ENCODE measurements at regions not wholly inside any gene's neighbourhood (a gene's known extent, or its start where the extent isn't known, plus 50 kb on each side); places are given as distances from the start of the nearest gene placed in this dataset.
A peak's percentile ranks its signal among the peaks of the same experiment; 100 is the strongest.
"Not testable (repeated sequence)": the region's sequence is repeated elsewhere in the genome, so short reads cannot be mapped to it uniquely, and the experiment has no call there.

DNA sequence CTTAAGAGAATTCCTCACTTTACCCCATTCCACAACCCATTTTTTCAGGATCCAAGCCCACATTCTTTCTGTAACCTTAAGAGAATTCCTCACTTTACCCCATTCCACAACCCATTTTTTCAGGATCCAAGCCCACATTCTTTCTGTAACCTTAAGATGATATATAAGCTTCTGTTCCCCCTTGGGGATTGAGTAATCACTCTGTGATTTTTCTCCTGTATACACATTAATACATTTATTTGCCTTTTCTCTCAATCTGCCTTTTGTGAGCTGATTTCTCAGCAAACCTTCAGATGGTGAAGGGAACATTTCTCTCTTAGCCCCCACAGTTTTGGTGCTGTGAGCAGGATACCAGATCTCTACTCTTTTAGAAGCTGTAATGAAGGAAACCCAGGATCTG, 494.1 kb downstream of the TMEM135 start:
- intact Hi-C loops (cut with DNase I); DNase-seq (ENCODE audit: missing footprints); ATAC-seq: not testable (repeated sequence)

DNA sequence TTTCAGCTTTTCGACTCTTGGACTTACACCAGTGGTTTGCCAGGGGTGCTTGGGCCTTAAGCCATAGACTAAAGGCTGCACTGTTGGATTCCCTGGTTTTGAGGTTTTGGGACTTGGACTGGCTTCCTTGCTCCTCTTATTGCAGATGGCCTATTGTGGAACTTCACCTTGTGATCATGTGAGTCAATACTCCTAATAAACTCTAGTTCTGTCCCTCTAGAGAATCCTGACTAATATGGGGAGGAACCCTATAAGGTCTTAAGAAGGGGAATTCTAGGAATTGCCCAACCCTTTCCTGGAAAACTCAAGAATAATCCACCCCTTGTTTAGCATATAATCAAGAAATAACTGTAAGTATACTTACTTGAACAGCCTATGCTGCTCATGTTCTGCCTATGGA, 491.8 kb downstream of the TMEM135 start:
- no peak for DNase-seq (ENCODE audit: missing footprints)
- no peak for ATAC-seq
- intact Hi-C loops (cut with DNase I) = no loop called here

DNA sequence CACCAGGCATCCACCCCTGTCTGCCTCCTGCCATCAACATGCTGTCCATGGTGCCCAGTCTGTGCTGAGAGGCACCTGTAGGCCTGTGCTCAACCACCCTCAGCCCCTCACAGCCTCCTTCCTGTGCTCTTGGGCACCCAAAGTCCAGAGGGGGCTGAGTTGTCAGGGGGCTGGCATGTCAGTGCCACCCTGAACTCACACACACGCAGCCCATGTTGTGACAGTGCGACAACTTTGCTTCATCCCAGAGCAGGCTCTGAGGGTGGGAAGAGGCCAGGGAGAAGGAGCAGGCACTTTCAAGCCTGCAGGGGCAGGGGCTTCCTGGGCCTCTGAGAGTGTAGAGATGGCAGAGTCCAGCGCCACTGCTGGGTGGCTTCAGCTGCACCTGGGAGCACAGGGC, 491.0 kb downstream of the TMEM135 start:
- no peak for DNase-seq (ENCODE audit: missing footprints)
- intact Hi-C loops (cut with DNase I) = no loop called here
- peak; percentile 13 for ATAC-seq

DNA sequence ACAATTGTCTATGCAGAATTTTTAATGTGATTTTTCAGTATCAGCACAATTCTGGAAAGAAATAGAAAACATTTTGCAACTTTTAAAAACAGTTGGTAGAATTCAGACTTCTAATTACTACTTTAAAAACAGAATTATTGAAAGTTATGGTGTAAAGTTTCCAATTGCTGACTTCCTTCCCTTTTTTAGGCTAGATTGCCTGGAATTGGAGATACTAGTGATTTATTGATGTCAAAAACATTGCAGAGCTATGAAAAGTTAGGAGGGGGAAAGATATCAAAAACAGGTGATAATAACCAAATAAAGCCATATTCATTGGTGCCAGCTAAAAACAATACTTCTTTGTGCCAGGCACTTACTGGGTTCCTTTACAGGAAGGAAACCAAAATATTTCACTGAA, 485.5 kb downstream of the TMEM135 start:
- no peak for ATAC-seq
- no peak for DNase-seq (ENCODE audit: missing footprints)
- intact Hi-C loops (cut with DNase I) = no loop called here

DNA sequence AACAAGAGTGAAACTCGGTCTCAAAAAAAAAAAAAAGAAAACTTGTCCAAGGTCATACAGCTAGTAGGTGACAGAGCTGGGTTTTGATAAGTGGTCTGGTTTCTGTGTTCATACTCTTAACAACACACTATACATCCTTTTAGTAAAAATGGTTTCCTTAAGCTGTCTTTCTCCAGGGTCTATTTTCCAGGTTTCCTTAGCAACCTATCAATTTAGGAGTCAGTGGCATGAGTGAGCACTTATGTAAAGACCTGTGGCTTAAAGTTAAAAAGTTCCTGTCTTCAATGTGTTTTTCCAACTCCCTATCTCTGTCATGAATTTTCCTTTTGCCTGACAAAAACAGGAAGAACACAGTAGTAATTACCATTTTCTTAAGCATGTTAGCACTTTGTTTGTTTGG, 480.5 kb downstream of the TMEM135 start:
- intact Hi-C loops (cut with DNase I) = no loop called here
- DNase-seq (ENCODE audit: missing footprints) = no peak
- no peak for ATAC-seq

DNA sequence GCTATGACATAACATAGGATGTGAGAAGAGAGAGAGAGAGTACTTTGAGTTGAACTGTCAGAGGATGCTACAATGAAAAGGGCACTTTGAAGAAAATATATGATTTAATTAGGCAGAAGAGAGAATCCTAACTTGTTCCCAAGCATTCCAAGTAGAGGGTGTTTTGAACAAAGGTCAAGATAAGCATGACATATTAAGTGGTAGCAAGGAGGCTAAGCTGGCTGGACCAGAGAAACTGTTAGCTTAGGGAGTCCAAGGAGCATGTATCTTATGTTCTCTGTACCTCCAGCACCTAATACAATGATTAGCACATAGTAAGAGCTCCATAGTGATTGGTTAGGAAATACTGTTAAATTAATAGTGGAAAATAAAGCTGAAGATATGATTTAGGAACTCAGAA, 479.6 kb downstream of the TMEM135 start:
- intact Hi-C loops (cut with DNase I) = no loop called here
- no peak for DNase-seq (ENCODE audit: missing footprints)
- no peak for ATAC-seq

DNA sequence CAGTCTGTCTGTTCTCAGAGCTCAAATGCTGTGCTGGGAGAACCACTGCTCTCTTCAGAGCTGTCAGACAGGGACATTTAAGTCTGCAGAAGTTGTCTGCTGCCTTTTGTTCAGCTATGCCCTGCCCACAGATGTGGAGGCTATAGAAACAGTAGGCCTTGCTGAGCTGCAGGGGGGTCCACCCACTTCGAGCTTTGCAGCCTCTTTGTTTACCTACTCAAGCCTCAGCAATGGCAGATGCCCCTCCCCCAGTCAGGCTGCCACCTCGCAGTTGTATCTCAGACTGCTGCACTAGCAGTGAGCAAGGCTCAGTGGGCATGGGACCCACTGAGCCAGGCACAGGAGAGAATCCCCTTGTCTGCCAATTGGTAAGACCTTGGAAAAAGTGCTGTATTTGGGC, 470.0 kb downstream of the TMEM135 start:
- ATAC-seq; DNase-seq (ENCODE audit: missing footprints); intact Hi-C loops (cut with DNase I): not testable (repeated sequence)

DNA sequence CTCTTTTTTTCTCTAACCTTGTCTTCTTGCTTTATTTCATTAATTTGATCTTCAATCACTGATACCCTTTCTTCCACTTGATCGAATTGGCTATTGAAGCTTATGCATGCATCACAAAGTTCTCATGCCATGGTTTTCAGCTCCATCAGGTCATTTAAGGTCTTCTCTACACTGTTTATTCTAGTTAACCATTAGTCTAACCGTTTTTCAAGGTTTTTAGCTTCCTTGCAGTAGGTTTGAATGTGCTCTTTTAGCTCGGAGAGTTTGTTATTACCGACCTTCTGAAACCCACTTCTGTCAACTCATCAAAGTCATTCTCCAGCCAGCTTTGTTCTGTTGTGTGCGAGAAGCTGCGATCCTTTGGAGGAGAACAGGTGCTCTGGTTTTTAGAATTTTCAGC, 469.2 kb downstream of the TMEM135 start:
- ATAC-seq; intact Hi-C loops (cut with DNase I); DNase-seq (ENCODE audit: missing footprints): not testable (repeated sequence)

DNA sequence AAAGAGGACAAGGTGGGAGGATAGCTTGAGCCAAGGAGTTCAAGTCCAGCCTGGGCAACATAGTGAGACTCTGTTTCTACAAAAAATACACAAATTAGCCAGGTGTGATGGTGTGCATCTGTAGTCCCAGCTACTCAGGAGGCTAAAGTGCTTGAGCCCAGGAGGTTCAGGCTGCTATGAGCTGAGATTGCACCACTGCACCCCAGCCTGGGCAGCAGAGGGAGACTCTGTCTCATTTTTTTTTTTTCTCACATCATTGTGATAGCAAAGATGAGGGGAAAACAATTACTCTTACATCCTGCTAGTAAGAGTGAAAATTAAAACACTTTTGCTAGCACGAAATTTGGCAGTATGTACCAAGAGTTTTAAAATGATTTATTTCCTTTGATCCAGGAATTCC, 463.7 kb downstream of the TMEM135 start:
- no peak for DNase-seq (ENCODE audit: missing footprints)
- no peak for ATAC-seq
- intact Hi-C loops (cut with DNase I) = no loop called here

DNA sequence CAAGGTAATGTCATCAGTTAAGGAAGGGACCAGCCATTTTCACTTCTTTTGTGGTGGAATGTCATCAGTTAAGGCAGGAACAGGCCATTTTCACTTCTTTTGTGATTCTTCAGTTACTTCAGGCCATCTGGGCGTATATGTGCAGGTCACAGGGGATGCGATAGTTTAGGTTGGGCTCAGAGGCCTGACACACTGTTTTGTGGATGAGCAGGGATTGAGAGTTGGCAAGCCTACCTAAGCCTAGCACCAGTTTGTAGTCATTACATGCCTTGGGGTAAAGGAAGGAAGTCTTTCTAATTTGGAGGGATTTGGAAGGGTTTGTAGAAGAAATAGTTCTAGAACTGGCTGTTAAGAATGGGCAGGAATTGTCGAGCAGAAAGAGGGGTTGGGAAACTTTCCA, 457.2 kb downstream of the TMEM135 start:
- DNase-seq (ENCODE audit: missing footprints); intact Hi-C loops (cut with DNase I); ATAC-seq: not testable (repeated sequence)

DNA sequence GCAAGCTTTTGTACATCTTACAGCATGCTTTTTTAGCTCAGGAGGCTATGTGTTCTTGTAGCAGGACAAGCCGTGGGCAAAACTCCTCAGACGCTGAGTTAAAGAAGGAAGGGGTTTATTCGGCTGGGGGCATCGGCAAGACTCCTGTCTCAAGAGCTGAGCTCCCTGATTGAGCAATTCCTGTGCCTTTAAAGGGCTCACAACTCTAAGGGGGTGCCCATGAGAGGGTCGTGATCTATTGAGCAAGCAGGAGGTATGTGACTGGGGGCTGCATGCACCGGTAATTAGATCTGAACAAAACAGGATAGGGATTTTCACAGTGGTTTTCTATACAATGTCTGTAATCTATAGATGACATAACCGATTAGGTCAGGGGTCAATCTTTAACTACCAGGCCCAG, 456.3 kb downstream of the TMEM135 start:
- ATAC-seq; DNase-seq (ENCODE audit: missing footprints); intact Hi-C loops (cut with DNase I): not testable (repeated sequence)

DNA sequence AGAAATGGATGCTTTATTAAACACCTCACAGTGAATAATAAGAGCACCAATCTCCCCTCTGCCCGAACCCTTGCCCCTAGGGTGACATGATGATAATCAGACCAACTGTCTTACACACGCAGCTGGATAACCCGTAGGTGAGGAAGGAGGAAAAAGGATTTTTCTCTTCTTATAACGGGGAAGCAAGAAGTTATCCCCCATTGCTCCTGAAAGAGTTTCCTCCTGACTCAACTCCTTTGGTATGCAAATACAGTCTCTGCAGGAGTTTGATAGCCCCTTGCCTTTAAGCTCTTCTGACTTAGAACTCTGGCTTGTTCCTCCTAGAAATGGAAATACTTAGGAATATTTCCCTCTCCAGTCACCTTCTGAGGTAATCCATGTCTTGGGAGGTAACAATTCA, 455.8 kb downstream of the TMEM135 start:
- DNase-seq (ENCODE audit: missing footprints) (no peak), ATAC-seq (no peak)
- intact Hi-C loops (cut with DNase I) = no loop called here

DNA sequence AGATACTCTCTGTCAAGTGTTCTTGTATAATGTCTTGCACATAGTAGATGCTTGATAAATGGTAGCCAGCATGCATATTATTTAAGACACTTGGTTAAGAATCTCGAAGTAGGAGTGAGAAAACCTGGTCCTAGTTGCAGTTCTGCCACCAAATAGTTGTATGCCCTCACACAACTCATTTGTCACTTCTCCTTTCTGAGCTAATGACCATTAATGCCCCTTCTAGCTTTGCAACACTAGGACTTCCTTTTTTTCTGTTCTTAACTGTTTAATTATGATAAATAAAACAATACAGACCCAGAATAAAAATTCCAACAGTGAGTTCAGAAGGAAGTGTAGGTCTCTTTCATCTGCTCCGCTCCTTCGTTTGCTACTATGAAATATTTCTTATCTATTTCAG, 453.6 kb downstream of the TMEM135 start:
- DNase-seq (ENCODE audit: missing footprints) (no peak), ATAC-seq (no peak)
- intact Hi-C loops (cut with DNase I) = no loop called here

DNA sequence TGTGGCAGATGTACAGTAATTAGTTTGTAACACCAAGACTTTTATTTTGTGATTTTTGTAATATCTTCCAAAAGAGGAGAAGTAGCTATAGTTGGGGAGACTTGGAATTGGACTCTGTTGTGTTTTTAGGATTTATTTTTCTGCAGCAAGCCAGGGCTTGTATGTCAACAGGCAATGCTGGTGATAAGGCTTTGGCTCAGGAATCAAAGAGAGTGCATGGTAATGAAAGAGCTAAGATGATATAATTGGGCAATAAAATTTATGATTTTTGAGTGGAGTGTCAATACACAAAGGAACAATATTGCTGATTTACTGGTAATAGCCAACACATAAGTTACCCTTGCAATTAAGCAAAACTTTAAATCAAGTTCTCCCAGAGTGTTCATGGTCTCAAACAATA, 452.9 kb downstream of the TMEM135 start:
- no peak for ATAC-seq
- DNase-seq (ENCODE audit: missing footprints) = no peak
- intact Hi-C loops (cut with DNase I) = no loop called here

DNA sequence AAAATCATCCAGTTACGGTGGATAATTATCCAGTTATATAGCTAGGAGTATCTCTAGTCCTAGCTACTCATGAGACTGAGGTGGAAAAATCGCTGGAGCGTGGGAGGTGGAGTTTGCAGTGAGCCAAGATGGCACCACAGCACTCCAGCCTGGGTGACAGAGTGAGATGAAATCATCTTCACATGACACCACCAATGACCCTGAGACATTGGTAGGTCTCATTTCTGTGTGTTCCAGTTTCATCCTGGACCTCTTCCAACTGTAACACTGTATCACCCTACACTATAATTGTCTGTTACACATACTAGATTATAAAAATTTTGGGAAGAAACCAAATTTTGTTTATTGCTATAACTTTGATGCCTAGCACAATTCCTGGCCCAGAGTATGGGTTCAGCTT, 446.8 kb downstream of the TMEM135 start:
- no peak for ATAC-seq
- no peak for DNase-seq (ENCODE audit: missing footprints)
- intact Hi-C loops (cut with DNase I) = no loop called here

DNA sequence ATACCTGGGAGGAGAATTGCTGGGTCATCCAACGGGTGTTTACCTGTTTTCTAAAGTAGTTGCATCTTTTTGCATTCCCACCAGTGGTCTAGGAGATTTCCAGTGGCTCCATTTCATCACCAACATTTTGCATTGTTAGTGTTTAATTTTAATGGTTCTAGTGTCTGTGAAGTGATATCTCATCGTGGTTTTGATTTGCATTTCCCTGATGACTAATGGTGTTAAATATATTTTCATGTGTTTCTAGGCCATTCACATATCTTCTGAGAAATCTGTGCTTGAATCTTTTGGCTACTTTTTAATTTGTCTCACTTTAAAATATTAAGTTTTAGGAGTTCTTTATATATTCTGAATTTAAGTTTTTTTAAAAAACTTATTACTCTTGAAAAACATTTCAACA, 439.6 kb downstream of the TMEM135 start:
- ATAC-seq = no peak
- intact Hi-C loops (cut with DNase I) = no loop called here
- DNase-seq (ENCODE audit: missing footprints) = no peak

DNA sequence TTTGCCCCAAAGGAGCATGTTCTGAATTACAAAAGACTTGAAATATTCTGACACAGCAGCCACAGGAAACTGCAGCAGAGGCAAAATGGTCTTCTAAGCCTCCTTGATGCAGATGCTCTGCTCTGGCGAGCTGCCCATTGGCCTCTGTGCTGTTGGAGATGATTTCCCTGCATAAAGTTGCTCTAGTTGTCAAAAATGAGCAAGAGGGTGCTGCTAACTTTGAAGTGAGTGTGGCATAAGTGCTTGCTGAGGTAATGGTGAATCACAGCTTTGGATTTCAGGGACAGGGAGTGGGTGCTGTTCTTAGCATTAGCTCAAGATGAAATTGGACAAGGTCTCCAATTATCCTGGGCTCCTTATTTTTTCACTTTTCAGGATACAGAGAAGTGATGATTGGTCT, 435.4 kb downstream of the TMEM135 start:
- no peak for DNase-seq (ENCODE audit: missing footprints)
- intact Hi-C loops (cut with DNase I) = no loop called here
- ATAC-seq = no peak

DNA sequence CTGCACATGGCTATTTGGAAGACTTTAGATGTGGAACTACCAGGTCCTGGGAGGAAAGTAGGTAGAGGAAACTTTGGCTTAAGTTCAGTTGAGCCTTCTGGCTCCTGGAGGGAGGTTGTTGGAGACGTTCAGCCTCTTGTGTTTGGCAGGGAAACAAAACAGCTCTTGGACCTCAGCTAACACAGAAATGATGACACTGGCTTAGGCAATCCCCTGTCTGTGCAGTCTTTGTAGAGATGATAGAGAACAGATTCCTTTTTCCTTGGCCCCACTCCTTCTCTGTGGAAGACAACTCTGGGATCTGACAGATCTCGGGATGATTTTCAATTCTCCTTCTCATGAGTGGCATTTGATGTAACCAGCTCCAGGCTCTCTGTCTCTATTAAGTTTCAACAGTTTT, 428.5 kb downstream of the TMEM135 start:
- no peak for DNase-seq (ENCODE audit: missing footprints)
- intact Hi-C loops (cut with DNase I) = no loop called here
- ATAC-seq = peak; percentile 62

DNA sequence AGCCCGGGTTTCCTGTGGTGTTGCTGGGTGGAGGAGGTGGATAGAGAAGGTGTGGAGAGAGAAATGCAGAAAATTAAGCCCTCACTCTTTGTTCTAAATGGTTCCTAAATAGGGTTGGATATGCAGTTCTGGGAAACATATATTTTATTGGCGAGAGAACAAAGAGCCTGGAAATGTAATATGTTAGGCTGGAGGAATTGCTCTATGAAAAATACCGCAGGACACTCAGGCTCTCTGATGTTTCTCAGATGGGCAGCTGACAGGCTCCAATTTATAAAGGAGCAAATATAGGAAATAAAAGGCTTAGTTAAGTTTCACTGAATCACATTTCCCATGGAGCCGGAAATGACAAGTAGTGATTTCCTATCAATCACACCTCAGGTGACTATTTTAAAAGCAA, 428.0 kb downstream of the TMEM135 start:
- ATAC-seq = no peak
- no peak for DNase-seq (ENCODE audit: missing footprints)
- intact Hi-C loops (cut with DNase I) = loop anchor here (2.0 kb wide), 1 partner anchor 63 kb away; no protein-coding TSS in a partner anchor

DNA sequence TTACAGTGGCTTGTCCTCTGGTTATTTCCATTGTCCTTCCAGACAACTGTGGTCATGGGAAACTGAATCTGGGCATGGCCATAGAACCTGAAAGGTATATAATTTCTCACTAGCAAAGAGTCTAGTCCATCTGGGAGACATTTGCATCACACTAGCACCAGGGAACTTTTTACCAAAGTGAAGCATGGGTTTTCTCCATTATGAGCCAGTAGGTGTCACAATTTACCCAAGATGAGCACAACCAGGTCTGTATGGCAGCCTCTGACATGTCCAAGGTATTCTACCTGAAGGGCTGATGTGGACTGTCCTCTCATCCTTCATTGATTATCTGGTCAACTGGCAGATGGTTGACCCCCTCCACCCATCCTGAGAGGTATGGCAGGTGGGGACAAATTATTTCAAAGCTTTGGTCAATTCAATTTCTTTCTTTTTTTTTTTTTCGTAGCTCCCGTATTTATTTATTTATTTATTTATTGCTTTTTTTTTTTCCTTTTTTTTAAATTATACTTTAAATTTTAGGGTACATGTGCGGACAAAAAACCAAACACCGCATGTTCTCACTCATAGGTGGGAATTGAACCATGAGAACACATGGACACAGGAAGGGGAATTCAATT, 425.9 kb downstream of the TMEM135 start:
- intact Hi-C loops (cut with DNase I) = loop anchor here (2.0 kb wide), 1 partner anchor 61 kb away; no protein-coding TSS in a partner anchor
- ATAC-seq (no peak), DNase-seq (ENCODE audit: missing footprints) (no peak)

DNA sequence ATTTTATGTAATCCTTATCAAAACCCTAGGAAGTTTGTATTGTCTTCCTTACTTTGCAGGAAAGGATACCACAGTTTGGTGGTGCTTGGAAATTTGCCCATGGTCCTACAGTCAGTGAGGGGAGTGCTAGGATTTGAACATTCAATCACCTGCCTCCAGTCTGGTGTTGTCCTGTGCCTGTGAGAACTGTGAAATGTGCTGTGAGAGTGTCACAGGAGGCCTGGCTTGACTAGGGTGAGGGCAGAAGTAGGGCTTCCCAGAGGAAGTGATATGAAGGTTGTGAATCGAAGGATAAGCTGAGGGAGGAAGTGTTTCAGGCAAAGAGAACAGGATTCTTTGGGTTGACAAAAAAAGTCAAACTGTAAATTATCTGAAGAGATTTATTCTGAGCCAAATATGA, 424.4 kb downstream of the TMEM135 start:
- DNase-seq (ENCODE audit: missing footprints) (no peak), ATAC-seq (no peak)
- intact Hi-C loops (cut with DNase I) = no loop called here

All from Right ventricle myocardium inferior (tissue), 1 donor.